ENCODE measurements at regions not wholly inside any gene's neighbourhood (a gene's known extent, or its start where the extent isn't known, plus 50 kb on each side); places are given as distances from the start of the nearest gene placed in this dataset.

DNA sequence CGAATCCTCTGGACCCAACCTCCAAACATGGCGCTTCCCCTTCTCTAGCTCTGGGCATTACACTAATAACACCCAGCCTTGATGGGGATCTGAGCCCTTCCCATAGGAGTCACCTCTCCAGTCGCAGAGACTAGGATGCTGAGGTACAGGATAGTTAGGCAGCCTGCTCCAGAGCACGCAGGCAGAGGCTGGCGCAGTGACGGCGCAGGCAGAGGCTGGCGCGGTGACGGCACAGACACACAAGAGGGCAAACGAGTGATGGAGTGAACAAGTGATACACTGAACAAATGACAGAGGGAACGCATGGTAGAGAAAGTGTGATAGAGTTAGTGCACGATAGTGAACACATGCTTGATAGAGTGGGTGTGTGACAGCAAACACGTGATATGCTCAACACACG, 518.5 kb downstream of the EIPR1 start (continued):
- TF ChIP-seq, protein P1, sequence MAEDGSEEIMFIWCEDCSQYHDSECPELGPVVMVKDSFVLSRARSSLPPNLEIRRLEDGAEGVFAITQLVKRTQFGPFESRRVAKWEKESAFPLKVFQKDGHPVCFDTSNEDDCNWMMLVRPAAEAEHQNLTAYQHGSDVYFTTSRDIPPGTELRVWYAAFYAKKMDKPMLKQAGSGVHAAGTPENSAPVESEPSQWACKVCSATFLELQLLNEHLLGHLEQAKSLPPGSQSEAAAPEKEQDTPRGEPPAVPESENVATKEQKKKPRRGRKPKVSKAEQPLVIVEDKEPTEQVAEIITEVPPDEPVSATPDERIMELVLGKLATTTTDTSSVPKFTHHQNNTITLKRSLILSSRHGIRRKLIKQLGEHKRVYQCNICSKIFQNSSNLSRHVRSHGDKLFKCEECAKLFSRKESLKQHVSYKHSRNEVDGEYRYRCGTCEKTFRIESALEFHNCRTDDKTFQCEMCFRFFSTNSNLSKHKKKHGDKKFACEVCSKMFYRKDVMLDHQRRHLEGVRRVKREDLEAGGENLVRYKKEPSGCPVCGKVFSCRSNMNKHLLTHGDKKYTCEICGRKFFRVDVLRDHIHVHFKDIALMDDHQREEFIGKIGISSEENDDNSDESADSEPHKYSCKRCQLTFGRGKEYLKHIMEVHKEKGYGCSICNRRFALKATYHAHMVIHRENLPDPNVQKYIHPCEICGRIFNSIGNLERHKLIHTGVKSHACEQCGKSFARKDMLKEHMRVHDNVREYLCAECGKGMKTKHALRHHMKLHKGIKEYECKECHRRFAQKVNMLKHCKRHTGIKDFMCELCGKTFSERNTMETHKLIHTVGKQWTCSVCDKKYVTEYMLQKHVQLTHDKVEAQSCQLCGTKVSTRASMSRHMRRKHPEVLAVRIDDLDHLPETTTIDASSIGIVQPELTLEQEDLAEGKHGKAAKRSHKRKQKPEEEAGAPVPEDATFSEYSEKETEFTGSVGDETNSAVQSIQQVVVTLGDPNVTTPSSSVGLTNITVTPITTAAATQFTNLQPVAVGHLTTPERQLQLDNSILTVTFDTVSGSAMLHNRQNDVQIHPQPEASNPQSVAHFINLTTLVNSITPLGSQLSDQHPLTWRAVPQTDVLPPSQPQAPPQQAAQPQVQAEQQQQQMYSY (CRISPR knock-in tag; IDR thresholded peaks at IDR 0.05), result no peak
- TF ChIP-seq FOXK2 (IDR thresholded peaks at IDR 0.05) (no peak), YBX1 (IDR thresholded peaks at IDR 0.05) (no peak), MTA3 (IDR thresholded peaks at IDR 0.05; ENCODE audit: borderline replicate concordance, low read length) (no peak), GABPA (IDR thresholded peaks at IDR 0.05; ENCODE audit: low read depth) (no peak), CHD1 (IDR thresholded peaks at IDR 0.05; ENCODE audit: low read depth, low read length) (no peak)
- TF ChIP-seq, protein P2, sequence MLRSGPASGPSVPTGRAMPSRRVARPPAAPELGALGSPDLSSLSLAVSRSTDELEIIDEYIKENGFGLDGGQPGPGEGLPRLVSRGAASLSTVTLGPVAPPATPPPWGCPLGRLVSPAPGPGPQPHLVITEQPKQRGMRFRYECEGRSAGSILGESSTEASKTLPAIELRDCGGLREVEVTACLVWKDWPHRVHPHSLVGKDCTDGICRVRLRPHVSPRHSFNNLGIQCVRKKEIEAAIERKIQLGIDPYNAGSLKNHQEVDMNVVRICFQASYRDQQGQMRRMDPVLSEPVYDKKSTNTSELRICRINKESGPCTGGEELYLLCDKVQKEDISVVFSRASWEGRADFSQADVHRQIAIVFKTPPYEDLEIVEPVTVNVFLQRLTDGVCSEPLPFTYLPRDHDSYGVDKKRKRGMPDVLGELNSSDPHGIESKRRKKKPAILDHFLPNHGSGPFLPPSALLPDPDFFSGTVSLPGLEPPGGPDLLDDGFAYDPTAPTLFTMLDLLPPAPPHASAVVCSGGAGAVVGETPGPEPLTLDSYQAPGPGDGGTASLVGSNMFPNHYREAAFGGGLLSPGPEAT (IDR thresholded peaks at IDR 0.05; ENCODE audit: low read depth), result no peak
- TF ChIP-seq, protein P3, sequence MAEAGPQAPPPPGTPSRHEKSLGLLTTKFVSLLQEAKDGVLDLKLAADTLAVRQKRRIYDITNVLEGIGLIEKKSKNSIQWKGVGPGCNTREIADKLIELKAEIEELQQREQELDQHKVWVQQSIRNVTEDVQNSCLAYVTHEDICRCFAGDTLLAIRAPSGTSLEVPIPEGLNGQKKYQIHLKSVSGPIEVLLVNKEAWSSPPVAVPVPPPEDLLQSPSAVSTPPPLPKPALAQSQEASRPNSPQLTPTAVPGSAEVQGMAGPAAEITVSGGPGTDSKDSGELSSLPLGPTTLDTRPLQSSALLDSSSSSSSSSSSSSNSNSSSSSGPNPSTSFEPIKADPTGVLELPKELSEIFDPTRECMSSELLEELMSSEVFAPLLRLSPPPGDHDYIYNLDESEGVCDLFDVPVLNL (IDR thresholded peaks at IDR 0.05; ENCODE audit: low read depth, low read length), result no peak

Data from GM12878 (cell line).